B cell (primary cell): ENCODE measurements at regions not wholly inside any gene's neighbourhood (a gene's known extent, or its start where the extent isn't known, plus 50 kb on each side); places are given as distances from the start of the nearest gene placed in this dataset.

ENCODE experiments used
- ATAC-seq: fragments of 200-7000 bp; cut with Tn5 transposase; one replicate; pipeline ENCODE4 v1.10.0; 2021; ENCODE audit warnings: low read depth, mild to moderate bottlenecking, moderate number of reproducible peaks, moderate library complexity
- CTCF ChIA-PET: fragments of 350-600 bp; sonication (Branson Sonifier 250); formaldehyde crosslinking; loops from one replicate; lab custom pipeline; 2021; ENCODE audit warnings: antibody characterized with exemption, inconsistent platforms; lab: Charles Lee
- POLR2A ChIA-PET: fragments of 350-600 bp; sonication (Branson Sonifier 250); formaldehyde crosslinking; loops from one replicate; lab custom pipeline; 2021; ENCODE audit warnings: antibody characterized with exemption; lab: Charles Lee
- DNase-seq: peaks from one replicate; pipeline ENCODE4 v3.0.0; 2013
- H2AFZ ChIP-seq: 2 replicates; pipeline ENCODE4 v1.6.1; 2012; ENCODE audit warnings: mild to moderate bottlenecking, low read depth, low read length; ENCODE audit not compliant: insufficient read depth, poor library complexity, severe bottlenecking
- H3K27ac ChIP-seq, 2 donors: 1 replicate in 1 of 2; 2 replicates in 1 of 2; pipeline ENCODE4 v1.5.1; 2012 to 2013; ENCODE audit warnings: low read length in 2 of 2, mild to moderate bottlenecking in 2 of 2, moderate library complexity in 1 of 2
- H3K27me3 ChIP-seq, 4 experiments: fragments of 200-600 bp in 1 of 4; sonication (generic) in 1 of 4; replicated peaks in 1 of 4; 1 replicate in 2 of 4; 2 replicates in 2 of 4; pipeline versions ENCODE4 v1.6.1 to v1.7.0; 2013 to 2016; ENCODE audit warnings: low read length in 3 of 4, mild to moderate bottlenecking in 2 of 4, mixed read lengths in 1 of 4, moderate library complexity in 1 of 4; ENCODE audit not compliant: insufficient read depth in 4 of 4, control insufficient read depth in 3 of 4; ENCODE audit errors: control extremely low read depth in 1 of 4
- H3K36me3 ChIP-seq, 2 experiments: replicated peaks in 1 of 2; 1 replicate in 1 of 2; 2 replicates in 1 of 2; pipeline versions ENCODE4 v1.6.1 to v1.7.1; 2013; ENCODE audit warnings: low read length in 1 of 2; ENCODE audit not compliant: insufficient read depth in 2 of 2, control insufficient read depth in 1 of 2; ENCODE audit errors: control extremely low read depth in 1 of 2, extremely low read depth in 1 of 2
- H3K4me1 ChIP-seq, 2 donors: fragments of 200-600 bp in 1 of 2; sonication (generic) in 1 of 2; 1 replicate in 1 of 2; 2 replicates in 1 of 2; pipeline versions ENCODE4 v1.5.1 to v1.6.1; 2013 to 2017; ENCODE audit warnings: low read length in 2 of 2; ENCODE audit not compliant: control insufficient read depth in 2 of 2, insufficient read depth in 2 of 2
- H3K4me2 ChIP-seq: replicated peaks from 2 replicates; pipeline ENCODE3; 2012; ENCODE audit warnings: mild to moderate bottlenecking, low read depth, low read length; ENCODE audit not compliant: poor library complexity, severe bottlenecking
- H3K4me3 ChIP-seq, 5 experiments: fragments of 200-600 bp in 1 of 5; sonication (generic) in 1 of 5; 1 replicate in 3 of 5; 2 replicates in 2 of 5; pipeline versions ENCODE4 v1.5.1 to v1.7.0; 2011 to 2016; ENCODE audit warnings: low read length in 4 of 5, mild to moderate bottlenecking in 4 of 5, low read depth in 2 of 5, control low read depth in 1 of 5, moderate library complexity in 1 of 5; ENCODE audit not compliant: insufficient read depth in 1 of 5; ENCODE audit errors: control extremely low read depth in 1 of 5, extremely low read depth in 1 of 5
- H3K79me2 ChIP-seq: fragments of 200-600 bp; sonication (generic); one replicate; pipeline ENCODE4 v1.6.0; 2016; ENCODE audit warnings: low read length; ENCODE audit not compliant: control insufficient read depth, insufficient read depth
- H3K9ac ChIP-seq: fragments of 200-600 bp; sonication (generic); 2 replicates; pipeline ENCODE4 v1.6.1; 2017; ENCODE audit warnings: mild to moderate bottlenecking, low read length, moderate library complexity
- H3K9me3 ChIP-seq, 3 donors: one replicate each; pipeline versions ENCODE4 v1.6.1 to v1.7.1; 2013; ENCODE audit warnings: low read length in 2 of 3; ENCODE audit not compliant: control insufficient read depth in 2 of 3, insufficient read depth in 1 of 3; ENCODE audit errors: control extremely low read depth in 1 of 3
- H4K20me1 ChIP-seq: 2 replicates; pipeline ENCODE4 v1.6.0; 2012; ENCODE audit warnings: mild to moderate bottlenecking, low read length; ENCODE audit not compliant: insufficient read depth, control insufficient read depth, poor library complexity, severe bottlenecking
- H3K27ac Mint-ChIP-seq: one replicate; pipeline ENCODE4 v1.8.0; 2021; ENCODE audit warnings: mixed read lengths
- H3K27me3 Mint-ChIP-seq: one replicate; pipeline ENCODE4 v1.8.0; 2021; ENCODE audit warnings: mixed read lengths
- H3K4me1 Mint-ChIP-seq: one replicate; pipeline ENCODE4 v1.8.0; 2021; ENCODE audit warnings: mixed read lengths
- H3K4me3 Mint-ChIP-seq: one replicate; pipeline ENCODE4 v1.8.0; 2021; ENCODE audit warnings: mixed read lengths
- H3K9me3 Mint-ChIP-seq: one replicate; pipeline ENCODE4 v1.8.0; 2022; ENCODE audit warnings: mixed read lengths; ENCODE audit not compliant: insufficient read depth
- EZH2 ChIP-seq: IDR thresholded peaks from 2 replicates; pipeline ENCODE4 v1.6.1; 2012; ENCODE audit warnings: borderline replicate concordance, low read depth, mild to moderate bottlenecking, moderate library complexity, low read length; ENCODE audit not compliant: insufficient read depth, poor library complexity, severe bottlenecking
- WGBS: methylation state at CpG from one replicate; pipeline ENCODE4 v1.1.5; 2013; ENCODE audit warnings: missing lambda C conversion rate; ENCODE audit not compliant: insufficient coverage; 5-methylcytosine and 5-hydroxymethylcytosine counted together
- intact Hi-C: fragments of 100-400 bp; cut with micrococcal nuclease; formaldehyde crosslinking; loops from one replicate; pipeline ENCODE4 v1.10.0; 2022
- TF ChIP-seq, protein P1 (sequence below): fragments of 200-600 bp; IDR thresholded peaks from one replicate; pipeline ENCODE4 v1.8.0; 2022; ENCODE audit warnings: antibody characterized with exemption, mild to moderate bottlenecking

DNA sequence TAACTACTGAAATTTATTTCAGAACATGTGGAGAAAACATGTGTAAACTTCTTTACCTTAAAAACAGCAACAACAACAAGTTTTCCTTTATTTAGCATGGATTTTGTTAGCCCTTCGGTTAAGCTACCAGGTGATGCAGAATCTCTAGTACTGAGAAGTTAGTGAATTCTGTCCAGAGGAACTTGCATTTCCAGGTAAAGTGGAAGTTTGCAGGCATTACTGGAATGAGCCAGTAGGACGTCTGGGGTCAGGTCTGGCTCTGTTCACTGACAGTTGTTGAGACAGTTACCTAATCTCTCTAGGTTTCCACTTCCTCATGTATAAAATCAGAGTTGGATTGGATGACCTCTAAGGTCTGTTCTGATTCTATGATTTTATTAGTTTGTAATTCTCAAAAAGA lies 244.3 kb downstream of the OLFM4 start:
- Histone ChIP-seq H3K36me3 (no peaks in the 10 kb centered on the region), H4K20me1 (no peaks in the 10 kb centered on the region), H3K79me2 (no peaks in the 10 kb centered on the region), H2AFZ (no peak overlapping the region), H3K27me3 (no peaks in the 10 kb centered on the region), H3K4me2 (no peak overlapping the region), H3K27ac (no peak overlapping the region), H3K4me3 (no peak overlapping the region), H3K9me3 (no peaks in the 10 kb centered on the region), H3K4me1 (no peaks in the 10 kb centered on the region), H3K9ac (no peak overlapping the region)
- intact Hi-C loops = no loop called here
- Mint-ChIP-seq H3K4me1 (no peaks in the 10 kb centered on the region), H3K9me3 (no peaks in the 10 kb centered on the region), H3K27ac (no peak overlapping the region), H3K27me3 (no peaks in the 10 kb centered on the region), H3K4me3 (no peak overlapping the region)
- POLR2A ChIA-PET = no interaction called here
- TF ChIP-seq EZH2 = no peak
- TF ChIP-seq, protein P1, sequence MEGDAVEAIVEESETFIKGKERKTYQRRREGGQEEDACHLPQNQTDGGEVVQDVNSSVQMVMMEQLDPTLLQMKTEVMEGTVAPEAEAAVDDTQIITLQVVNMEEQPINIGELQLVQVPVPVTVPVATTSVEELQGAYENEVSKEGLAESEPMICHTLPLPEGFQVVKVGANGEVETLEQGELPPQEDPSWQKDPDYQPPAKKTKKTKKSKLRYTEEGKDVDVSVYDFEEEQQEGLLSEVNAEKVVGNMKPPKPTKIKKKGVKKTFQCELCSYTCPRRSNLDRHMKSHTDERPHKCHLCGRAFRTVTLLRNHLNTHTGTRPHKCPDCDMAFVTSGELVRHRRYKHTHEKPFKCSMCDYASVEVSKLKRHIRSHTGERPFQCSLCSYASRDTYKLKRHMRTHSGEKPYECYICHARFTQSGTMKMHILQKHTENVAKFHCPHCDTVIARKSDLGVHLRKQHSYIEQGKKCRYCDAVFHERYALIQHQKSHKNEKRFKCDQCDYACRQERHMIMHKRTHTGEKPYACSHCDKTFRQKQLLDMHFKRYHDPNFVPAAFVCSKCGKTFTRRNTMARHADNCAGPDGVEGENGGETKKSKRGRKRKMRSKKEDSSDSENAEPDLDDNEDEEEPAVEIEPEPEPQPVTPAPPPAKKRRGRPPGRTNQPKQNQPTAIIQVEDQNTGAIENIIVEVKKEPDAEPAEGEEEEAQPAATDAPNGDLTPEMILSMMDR = no peak
- DNase-seq (no peak), ATAC-seq (no peak)
- CTCF ChIA-PET = no interaction called here
- WGBS = no CpG with 5 or more reads among the region's 2 CpGs

GRCh38 chr13:53276265-53276664 lies 247.7 kb downstream of the OLFM4 start:
- ATAC-seq (no peak), DNase-seq (no peak)
- H3K27ac Mint-ChIP-seq = no peak overlapping the region
- Histone ChIP-seq H3K9me3 (no peaks in the 10 kb centered on the region), H3K9ac (no peak overlapping the region), H3K36me3 (no peaks in the 10 kb centered on the region), H3K79me2 (no peaks in the 10 kb centered on the region), H3K4me3 (no peak overlapping the region), H2AFZ (no peak overlapping the region), H3K27me3 (no peaks in the 10 kb centered on the region), H3K4me1 (no peaks in the 10 kb centered on the region), H3K4me2 (no peak overlapping the region), H3K27ac (no peak overlapping the region), H4K20me1 (no peaks in the 10 kb centered on the region)
- no peaks in the 10 kb centered on the region for H3K9me3 Mint-ChIP-seq
- H3K27me3 Mint-ChIP-seq = no peaks in the 10 kb centered on the region
- no peaks in the 10 kb centered on the region for H3K4me1 Mint-ChIP-seq
- ChIA-PET POLR2A (no interaction called here), CTCF (no interaction called here)
- TF ChIP-seq, protein P1 = no peak
- no peak for TF ChIP-seq EZH2
- no peak overlapping the region for H3K4me3 Mint-ChIP-seq
- intact Hi-C loops = no loop called here
- WGBS = no CpG with 5 or more reads among the region's 2 CpGs
